GM21526 (cell line): ENCODE measurements at regions not wholly inside any gene's neighbourhood (a gene's known extent, or its start where the extent isn't known, plus 50 kb on each side); places are given as distances from the start of the nearest gene placed in this dataset.

ENCODE experiments used
- ATAC-seq: cut with Tn5 transposase; IDR thresholded peaks from one replicate; pipeline ENCODE4 v1.9.1; 2021; ENCODE audit warnings: moderate library complexity; ENCODE audit not compliant: unreplicated experiment, low FRiP score

DNA sequence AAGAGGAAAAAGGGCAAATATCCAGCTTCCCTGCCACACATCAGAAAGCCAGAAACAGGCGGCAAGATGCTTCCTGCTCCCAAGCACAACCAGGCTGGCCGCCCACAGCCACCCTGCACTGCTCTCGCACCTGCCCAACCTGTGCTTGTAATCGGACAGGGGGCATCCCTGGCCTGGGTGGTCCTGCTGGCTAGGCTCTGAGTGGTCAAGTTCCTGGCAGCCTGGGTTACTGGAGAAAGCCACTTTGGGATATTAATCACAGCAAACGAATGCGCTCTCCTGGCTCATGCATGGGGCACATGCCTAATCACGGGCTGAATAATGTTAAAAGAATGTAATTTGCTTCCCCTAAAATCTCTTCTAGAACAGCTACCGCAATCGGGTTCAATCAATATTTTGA, 442.4 kb downstream of the MCTP2 start:
- no peak for ATAC-seq

- ATAC-seq = no peak
These were observed 442.9 kb downstream of the MCTP2 start for GRCh38 chr15:94674296-94674695.

- ATAC-seq = no peak
These were observed 445.9 kb downstream of the MCTP2 start for GRCh38 chr15:94677202-94677790.

DNA sequence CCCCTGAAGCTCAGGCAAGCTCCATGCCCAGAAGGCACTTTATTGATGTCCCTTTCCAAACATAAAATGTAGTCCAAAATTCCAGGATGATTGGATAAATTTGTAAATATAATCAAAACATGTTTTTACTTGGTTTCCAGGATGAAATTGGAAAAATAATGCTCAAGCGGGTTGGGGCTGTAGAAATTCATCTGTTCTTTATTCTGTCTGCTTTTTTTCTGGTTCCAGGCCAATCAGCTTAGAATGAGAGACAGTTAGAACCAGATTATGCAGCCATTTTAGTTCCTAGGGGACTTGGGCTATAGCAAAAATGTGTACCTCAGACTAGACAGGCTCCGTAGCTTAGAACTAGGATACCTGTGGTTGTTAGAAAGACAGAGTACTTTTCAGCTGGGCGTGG, 450.8 kb downstream of the MCTP2 start:
- no peak for ATAC-seq

DNA sequence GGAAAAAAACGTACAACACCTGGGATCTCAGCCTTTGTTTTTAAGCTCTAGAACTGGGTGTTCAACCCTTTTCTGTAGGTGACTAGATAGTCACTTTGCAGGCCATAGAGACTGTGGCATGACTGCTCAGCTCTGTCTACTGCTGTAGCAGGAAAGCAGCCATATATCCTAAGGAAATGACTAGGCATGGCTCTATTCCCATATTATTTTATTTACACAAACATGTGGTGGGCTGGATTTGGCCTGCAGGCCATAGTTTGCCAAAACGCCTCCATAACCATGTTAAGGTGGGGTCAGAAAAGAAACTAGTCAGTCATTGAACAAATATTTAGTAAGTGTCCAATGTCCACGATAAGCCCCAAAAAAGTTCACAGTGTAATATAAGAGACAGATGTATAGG, 452.5 kb downstream of the MCTP2 start:
- ATAC-seq = no peak

DNA sequence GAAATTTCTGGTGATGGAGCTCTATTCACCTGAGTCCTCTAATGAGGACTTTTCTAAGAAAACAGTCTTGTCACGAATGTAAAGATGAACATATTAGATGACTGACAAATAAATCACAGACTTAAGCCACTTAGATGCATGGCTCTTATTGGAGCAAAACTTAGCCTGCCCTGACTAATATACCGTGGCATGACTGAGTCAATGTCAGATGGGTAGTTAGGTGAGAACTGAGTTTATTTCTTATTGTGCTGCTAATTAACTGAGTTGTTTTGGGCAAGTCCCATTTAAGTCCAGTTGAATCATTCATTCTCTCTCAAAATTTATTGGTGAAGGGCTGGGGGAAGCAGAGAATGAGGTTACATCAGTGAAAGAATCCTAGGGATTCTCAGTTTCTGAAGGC, 459.8 kb downstream of the MCTP2 start:
- ATAC-seq = no peak

GRCh38 chr15:94692710-94693109, 461.3 kb downstream of the MCTP2 start:
- ATAC-seq = no peak

GRCh38 chr15:94700211-94700610, 468.9 kb downstream of the MCTP2 start:
- ATAC-seq = no peak

DNA sequence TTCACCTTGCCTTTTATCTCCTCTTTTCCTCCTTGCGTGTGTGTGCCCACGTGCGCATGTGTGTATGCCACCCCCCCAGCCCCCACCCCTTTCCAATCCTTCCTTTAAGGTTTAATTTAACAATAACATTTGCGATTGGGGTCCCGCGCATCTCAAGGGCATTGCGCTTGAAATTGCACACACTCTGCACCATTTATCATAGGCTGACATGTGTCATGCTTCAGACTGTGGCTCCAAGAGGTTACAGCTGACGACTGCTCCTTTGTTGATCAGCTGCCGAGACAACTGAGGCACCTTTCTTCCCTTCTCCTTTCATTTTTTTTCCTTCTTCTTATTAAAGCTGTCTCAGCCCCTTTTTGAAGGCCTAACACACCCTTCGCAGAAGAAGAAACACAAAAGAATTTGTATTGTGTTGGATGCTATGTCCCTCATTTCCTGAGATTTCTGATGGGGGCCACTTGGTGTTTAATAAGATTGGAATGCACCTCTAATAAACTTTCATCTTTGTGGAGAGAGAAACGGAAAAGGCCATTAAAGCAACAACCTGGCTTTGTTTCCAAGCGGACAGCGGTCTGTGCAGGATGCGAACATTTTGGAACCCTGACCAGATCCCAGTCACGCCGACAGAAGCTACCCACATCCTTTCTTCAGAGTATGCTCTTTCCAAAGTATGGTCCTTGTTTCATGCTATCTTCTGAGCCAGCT, 470.1 kb downstream of the MCTP2 start:
- no peak for ATAC-seq

DNA sequence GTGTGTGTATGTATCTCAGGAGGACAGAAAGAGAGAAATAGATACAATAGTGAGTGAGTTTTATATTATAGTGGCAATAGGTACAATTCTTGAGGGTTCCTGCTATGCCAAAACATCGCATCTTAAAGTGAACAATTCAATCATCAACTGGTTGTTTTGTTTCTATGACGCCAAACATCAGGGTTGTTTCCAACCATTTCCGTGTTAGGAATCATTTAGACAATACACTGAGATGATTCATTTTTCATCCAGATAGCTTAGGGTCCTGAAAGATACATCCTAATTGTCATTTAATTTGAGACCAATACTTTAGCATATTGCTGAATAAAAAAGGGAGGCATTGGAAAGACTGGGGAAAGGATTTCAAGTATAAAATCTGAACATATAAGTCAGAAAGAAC, 472.2 kb downstream of the MCTP2 start:
- no peak for ATAC-seq

GRCh38 chr15:94704421-94704820, 473.1 kb downstream of the MCTP2 start:
- no peak for ATAC-seq

DNA sequence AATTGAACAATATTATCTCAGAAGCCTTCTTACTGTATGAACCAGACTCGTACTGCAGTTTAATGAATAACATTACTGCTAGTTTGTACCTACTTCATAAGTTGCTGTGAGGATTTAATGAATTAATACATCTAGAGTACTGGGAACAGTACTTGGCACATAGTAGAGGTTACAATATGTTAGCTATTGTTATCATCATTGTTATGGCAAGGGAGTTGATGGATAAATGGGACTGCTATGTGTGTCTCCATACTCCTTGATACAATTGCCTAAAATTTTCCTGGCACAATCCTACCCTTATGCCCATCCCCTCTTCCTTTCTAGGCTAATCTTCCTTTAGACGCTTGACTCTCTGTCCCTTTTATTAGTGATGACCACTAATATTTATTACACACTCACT, 473.6 kb downstream of the MCTP2 start:
- no peak for ATAC-seq

GRCh38 chr15:94709319-94709718, 478.0 kb downstream of the MCTP2 start:
- ATAC-seq = no peak

DNA sequence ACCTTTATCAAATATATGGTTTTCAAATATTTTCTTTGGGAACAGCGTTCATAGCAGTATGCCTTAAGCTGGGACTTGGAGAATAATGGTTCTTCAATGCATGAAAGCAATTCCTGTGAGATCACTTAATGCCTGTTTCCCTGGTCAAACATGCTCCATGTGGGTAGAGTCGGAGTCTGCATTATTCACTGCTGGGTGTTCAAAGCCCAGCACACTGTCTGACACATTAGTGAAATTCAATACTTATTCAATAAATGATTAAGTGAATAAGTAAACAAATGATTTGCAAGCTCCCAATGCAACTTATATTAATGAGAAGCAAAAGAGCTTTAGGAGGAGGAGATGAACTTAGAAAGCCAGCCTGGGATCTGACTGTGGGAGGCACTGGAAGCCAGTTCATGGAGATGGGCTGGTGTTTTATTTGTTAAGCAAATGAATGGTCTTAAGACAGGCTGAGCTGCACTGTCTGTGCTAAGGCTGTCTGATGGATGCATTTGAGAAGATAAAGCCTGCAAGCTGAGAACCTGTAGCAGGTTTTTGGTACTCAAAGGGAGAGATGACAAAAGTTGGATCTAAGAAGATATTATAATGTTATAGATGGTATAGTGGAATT, 490.8 kb downstream of the MCTP2 start:
- no peak for ATAC-seq

GRCh38 chr15:94723801-94724200, 492.4 kb downstream of the MCTP2 start:
- no peak for ATAC-seq

- ATAC-seq = no peak
These were observed 499.9 kb downstream of the MCTP2 start for GRCh38 chr15:94731286-94731685.

DNA sequence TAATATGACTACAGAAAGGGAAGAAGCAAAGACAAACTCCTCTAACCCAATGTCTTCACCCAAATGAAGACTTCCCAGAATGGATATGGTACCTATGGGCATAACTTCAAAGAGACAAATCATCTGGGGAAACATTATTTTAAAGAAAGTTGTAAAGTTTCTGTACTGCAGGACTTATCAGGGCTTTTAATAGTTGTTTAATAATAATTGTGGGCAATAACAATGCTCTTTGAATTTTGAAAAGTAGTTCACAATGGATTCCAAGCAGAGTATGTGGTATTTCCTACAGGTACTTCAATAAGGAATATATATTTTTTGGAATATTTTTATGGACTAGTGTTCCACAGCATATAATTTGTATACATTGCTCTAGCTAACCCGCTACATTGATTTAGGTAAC, 503.1 kb downstream of the MCTP2 start:
- no peak for ATAC-seq

GRCh38 chr15:94736236-94736635, 504.9 kb downstream of the MCTP2 start:
- no peak for ATAC-seq

DNA sequence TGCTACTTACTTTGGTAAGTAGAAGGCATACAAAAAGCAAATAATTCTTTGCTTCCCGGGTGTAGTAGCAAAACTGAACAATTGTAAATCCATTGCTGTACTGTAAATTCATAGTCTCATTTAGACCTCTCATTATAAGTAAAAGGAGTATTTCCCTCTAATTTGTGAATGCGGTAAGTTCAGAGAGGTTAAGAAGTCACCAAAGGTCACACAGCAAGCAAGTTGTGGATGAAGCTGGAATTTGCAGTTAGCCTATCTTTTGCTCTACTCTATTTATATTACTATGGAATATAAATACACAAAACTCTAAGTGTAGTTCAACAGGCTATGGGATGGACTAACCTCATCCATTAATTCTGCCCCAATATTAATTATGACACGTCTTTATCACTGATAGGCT, 508.3 kb downstream of the MCTP2 start:
- ATAC-seq = no peak

DNA sequence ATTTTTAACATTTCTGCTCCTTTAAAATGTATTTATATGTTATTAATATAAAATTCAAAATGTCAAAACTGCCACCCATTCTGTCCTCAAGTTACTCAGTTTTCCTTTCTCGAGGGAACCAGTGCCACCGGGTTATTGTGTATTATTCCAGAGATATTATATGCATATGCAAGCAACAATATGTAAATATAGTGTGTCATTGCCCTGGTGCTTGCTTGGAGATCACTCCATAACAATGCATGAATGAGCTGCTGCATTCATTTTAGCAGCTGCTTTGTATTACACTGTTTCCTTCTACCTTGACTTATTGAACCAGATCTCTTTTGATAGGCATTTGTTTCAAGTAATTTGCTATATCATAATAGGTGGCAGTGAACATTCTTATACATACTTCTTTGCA, 509.1 kb downstream of the MCTP2 start:
- ATAC-seq = no peak

DNA sequence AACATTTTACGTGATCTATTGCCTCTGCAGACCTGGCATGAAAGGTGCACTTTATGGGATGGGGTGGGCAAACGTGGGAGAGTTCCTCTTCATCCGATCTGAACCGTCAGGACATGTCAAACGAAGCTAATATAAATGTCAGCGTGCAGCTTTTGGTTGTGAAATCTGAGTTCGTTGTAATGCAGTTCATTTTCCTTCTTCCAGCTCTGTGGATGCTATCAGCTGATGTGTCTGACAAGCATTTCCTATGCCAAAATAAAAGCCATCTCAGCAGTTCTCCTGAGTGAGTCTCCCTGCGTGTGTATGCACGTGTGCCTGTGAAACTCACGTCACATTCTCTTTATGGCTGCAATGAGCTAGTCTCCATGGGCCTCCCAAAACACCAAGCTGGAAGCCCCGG, 512.3 kb downstream of the MCTP2 start:
- ATAC-seq = no peak

DNA sequence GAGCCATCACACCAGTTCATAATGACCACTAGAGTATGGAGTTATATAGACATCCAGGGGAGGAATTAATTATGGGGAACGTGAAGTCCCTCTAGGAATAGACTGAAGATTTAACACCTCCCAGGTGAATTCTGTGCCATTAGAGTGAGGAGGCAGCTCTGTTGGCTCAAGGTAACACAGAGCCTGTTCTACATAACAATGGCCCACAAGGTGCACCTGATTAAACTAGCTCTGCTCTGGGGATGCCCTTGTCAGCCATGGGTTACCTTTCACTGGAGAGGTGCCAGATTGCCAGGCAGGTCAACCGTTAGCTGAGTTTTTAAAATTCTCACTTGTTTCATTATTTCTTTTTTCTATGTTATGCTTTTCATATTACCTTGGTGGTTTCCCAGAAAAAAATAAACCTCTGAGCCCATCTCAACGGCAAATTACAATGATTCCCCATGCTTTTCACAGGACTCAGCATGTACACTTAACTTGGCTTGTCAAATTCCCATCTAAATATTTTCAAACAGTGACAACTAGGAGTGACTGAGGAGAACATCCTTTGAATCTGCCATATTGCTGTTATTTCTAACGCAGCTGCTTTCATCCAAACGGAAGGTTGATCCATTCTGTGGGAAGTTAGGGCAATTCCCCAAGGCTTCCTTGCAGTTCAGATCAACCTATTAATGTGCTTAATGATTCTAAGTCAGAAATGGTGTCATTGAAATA, 512.9 kb downstream of the MCTP2 start:
- ATAC-seq = no peak
